B cell (primary cell): ENCODE measurements at regions not wholly inside any gene's neighbourhood (a gene's known extent, or its start where the extent isn't known, plus 50 kb on each side); places are given as distances from the start of the nearest gene placed in this dataset.

Experiments
- CTCF ChIP-seq: fragments of 200-600 bp; IDR thresholded peaks from one replicate; pipeline ENCODE4 v1.8.0; 2022; ENCODE audit warnings: antibody characterized with exemption, mild to moderate bottlenecking
- EZH2 ChIP-seq: IDR thresholded peaks from 2 replicates; pipeline ENCODE4 v1.6.1; 2012; ENCODE audit warnings: borderline replicate concordance, low read depth, mild to moderate bottlenecking, moderate library complexity, low read length; ENCODE audit not compliant: insufficient read depth, poor library complexity, severe bottlenecking

DNA sequence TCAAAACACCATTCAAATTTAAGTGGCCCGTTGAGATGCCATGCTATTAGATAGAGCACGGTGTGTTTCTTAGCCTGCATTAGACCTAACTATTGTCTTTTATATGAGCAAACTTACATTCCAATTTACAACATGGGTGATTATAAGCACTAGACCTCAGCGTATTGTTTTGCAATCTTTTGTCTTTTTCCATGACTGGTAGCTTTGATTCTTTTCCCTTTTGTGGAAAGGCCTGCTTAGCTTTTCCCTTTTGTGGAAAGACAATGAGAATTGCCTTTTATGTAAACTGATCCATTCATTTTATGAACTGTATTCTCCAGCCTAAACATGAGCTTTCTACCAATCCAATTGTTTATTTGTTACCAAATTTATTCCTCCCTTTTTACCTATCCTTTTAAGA, 823.1 kb downstream of the CCSER2 start:
- TF ChIP-seq CTCF (no peak), EZH2 (no peak)
